DND-41 (cell line): ENCODE measurements at regions not wholly inside any gene's neighbourhood (a gene's known extent, or its start where the extent isn't known, plus 50 kb on each side); places are given as distances from the start of the nearest gene placed in this dataset.

Experiments
- CTCF ChIP-seq: IDR thresholded peaks from 2 replicates; pipeline ENCODE4 v1.5.1; 2012; ENCODE audit warnings: borderline replicate concordance, low read length, moderate library complexity, mild to moderate bottlenecking; ENCODE audit not compliant: poor library complexity, severe bottlenecking; ENCODE audit errors: extremely low read depth
- EZH2 ChIP-seq: IDR thresholded peaks from 3 replicates; pipeline ENCODE4 v1.6.1; 2012; ENCODE audit warnings: borderline replicate concordance, low read depth, mild to moderate bottlenecking, moderate library complexity, low read length, inconsistent platforms; ENCODE audit not compliant: severe bottlenecking

GRCh38 chr10:10952800-10953199 lies 64.9 kb upstream of the CELF2 start:
- TF ChIP-seq EZH2 = no peak
- no peak for TF ChIP-seq CTCF
